ENCODE measurements at regions not wholly inside any gene's neighbourhood (a gene's known extent, or its start where the extent isn't known, plus 50 kb on each side); places are given as distances from the start of the nearest gene placed in this dataset.

GRCh38 chr2:49831698-49832367 lies 677.5 kb upstream of the FSHR start:
- Mint-ChIP-seq H3K9me3 (peaks cover 0 to 4% of the 10 kb centered on the region in 2 donors), H3K27me3 (no peaks in the 10 kb centered on the region), H3K4me3 (no peak overlapping the region), H3K27ac (no peak overlapping the region), H3K4me1 (no peaks in the 10 kb centered on the region)
- DNase-seq (no peak), ATAC-seq (no peak)

DNA sequence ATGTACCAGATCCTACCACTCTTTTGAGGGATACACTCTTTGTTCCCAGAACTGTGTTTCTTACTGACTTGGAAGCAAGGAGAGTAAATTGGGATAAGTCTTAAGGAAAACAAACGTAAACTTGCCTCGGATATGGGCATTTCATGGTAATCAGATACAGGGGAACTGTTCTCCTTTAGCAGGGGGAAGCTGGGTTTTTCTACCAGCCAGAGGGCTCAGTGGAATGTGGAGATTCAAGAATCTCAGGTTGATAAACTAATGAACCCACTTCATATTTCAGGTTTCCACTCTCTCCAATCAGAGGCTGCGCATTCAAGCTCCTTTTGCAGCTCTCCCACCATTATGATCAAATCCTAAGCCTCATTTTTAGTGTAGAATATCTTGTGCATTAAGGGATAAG lies 676.5 kb upstream of the FSHR start:
- Mint-ChIP-seq H3K4me1 (no peaks in the 10 kb centered on the region), H3K4me3 (no peak overlapping the region), H3K27ac (no peak overlapping the region), H3K9me3 (peaks cover 0 to 14% of the 10 kb centered on the region in 2 donors), H3K27me3 (no peaks in the 10 kb centered on the region)
- no peak for ATAC-seq
- no peak for DNase-seq

DNA sequence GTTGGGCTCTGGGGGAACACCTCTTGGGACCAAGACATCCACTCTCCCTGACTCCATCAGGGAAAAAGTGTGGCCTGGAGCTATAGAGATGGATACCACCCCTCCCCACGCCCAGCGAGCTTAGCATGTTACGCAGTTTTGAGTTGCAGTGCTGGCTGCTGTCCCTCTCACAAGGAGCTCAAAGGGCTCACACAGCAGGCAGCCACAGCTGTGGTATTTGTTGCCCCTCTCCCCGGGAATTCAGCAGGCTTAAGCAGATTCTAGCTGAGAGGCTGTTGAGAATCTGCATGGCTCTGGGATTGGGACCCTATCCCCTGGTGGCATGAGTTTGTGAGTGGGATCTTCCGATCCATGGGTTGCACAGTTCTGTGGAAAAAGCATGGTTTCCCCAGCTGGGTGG lies 673.1 kb upstream of the FSHR start:
- Mint-ChIP-seq H3K4me1 (no peaks in the 10 kb centered on the region), H3K27me3 (no peaks in the 10 kb centered on the region), H3K27ac (no peak overlapping the region), H3K9me3 (peaks cover 20 to 39% of the 10 kb centered on the region in 2 donors), H3K4me3 (no peak overlapping the region)
- DNase-seq: no peak
- no peak for ATAC-seq

DNA sequence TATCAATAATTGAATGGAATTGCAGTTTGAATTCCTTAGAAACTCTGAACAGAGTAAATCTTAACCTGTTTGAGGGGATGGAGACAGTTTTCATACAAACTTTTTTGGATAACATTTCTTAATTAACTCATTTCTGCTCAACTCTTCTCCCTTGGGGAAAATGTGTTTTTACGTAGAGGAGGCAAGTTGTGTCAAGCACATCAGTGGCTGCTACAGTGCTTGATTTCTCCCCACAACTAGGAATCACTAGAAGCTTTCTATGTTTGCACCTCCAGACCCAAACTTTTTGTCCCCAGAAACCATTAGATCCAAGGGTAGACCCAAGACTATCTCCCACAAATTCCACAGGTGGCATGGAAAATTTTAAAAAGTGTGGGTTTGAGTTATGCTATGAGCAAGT lies 658.9 kb upstream of the FSHR start:
- no peak for ATAC-seq
- no peaks in the 10 kb centered on the region for H3K9me3 Mint-ChIP-seq
- H3K4me1 Mint-ChIP-seq: no peaks in the 10 kb centered on the region
- no peak for DNase-seq
- H3K27me3 Mint-ChIP-seq: no peaks in the 10 kb centered on the region
- no peak overlapping the region for H3K4me3 Mint-ChIP-seq
- H3K27ac Mint-ChIP-seq: no peak overlapping the region

DNA sequence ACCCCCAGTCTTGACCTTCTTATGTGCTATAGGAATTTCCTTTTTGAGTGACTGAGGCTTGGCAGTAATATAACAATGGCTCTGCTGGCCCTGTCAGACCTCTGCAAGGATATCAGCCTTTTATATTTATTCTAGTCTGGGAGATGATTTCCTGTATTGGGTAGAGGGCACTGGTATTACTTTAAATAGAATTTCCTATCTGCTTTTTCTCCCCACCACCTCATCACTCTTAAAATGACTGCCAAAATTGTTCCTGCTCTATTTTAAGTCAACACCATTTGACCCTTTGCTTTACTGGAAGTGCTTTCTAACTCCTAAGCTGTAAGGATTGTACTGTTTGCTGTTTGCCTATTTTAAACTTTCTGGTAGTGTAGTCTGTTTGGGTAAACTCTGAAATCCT lies 658.4 kb upstream of the FSHR start:
- Mint-ChIP-seq H3K9me3 (no peaks in the 10 kb centered on the region), H3K4me3 (no peak overlapping the region), H3K4me1 (no peaks in the 10 kb centered on the region), H3K27ac (no peak overlapping the region), H3K27me3 (no peaks in the 10 kb centered on the region)
- ATAC-seq (no peak), DNase-seq (no peak)

DNA sequence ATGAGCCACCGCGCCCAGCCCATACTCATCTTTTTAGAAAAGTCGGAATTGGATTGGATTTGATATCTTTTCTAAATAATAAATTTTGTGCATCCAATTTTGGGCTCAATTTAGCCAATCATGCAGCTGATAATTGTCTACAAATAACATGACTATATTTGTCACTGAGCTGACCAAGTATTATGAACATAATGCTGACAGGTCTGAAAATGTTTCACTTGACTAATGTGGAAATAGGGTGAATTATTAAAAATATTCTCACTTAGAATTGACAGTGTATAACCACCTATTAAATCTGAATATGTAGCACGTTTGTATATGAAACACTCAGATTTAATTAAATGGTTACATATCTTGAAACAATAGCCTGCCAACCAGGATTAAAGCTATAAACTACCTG lies 657.2 kb upstream of the FSHR start:
- no peak overlapping the region for H3K27ac Mint-ChIP-seq
- H3K9me3 Mint-ChIP-seq: no peaks in the 10 kb centered on the region
- H3K27me3 Mint-ChIP-seq: no peaks in the 10 kb centered on the region
- no peak overlapping the region for H3K4me3 Mint-ChIP-seq
- H3K4me1 Mint-ChIP-seq: no peaks in the 10 kb centered on the region
- DNase-seq (no peak), ATAC-seq (no peak)

GRCh38 chr2:49807689-49808088 lies 653.4 kb upstream of the FSHR start:
- no peak for ATAC-seq
- no peak for DNase-seq
- no peak overlapping the region for H3K4me3 Mint-ChIP-seq
- no peaks in the 10 kb centered on the region for H3K4me1 Mint-ChIP-seq
- no peaks in the 10 kb centered on the region for H3K27me3 Mint-ChIP-seq
- H3K9me3 Mint-ChIP-seq: peaks cover 0 to 6% of the 10 kb centered on the region in 2 donors
- H3K27ac Mint-ChIP-seq: no peak overlapping the region

- Mint-ChIP-seq H3K4me1 (no peaks in the 10 kb centered on the region), H3K27me3 (no peaks in the 10 kb centered on the region), H3K9me3 (peaks cover 6 to 9% of the 10 kb centered on the region in 2 donors), H3K27ac (no peak overlapping the region), H3K4me3 (no peak overlapping the region)
- no peak for ATAC-seq
- no peak for DNase-seq
Observed at GRCh38 chr2:49804111-49804510, 649.8 kb upstream of the FSHR start.

- no peak for DNase-seq
- Mint-ChIP-seq H3K9me3 (peaks cover 14 to 18% of the 10 kb centered on the region in 2 donors), H3K27ac (no peak overlapping the region), H3K4me3 (no peak overlapping the region), H3K27me3 (no peaks in the 10 kb centered on the region), H3K4me1 (no peaks in the 10 kb centered on the region)
- ATAC-seq: no peak
Observed at GRCh38 chr2:49801898-49802450, 647.7 kb upstream of the FSHR start.

DNA sequence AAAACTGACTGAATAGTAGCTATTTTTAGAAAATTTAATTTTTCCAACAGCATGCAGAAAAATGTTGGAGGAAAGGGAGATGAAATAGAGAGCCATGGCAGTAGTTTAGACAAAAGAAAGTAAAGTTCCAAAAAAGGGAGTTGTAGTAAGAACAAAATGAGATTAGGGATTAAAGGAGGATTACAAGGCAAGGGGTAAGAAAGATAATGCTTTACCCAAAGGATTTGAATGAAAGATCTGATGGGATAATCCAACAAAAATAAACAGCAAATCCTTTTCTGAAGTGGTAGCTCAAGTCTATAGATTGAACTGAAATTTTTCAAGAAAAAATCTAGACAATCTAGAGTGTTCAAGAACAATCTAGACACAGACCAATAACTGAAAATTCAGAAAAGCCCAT lies 644.3 kb upstream of the FSHR start:
- no peaks in the 10 kb centered on the region for H3K27me3 Mint-ChIP-seq

GRCh38 chr2:49796266-49796665 lies 642.0 kb upstream of the FSHR start:
- Mint-ChIP-seq H3K27ac (no peak overlapping the region), H3K27me3 (no peaks in the 10 kb centered on the region)
- no peak for ATAC-seq

More for the DNA sequence above, 644.3 kb upstream of the FSHR start:
- DNase-seq (no peak), ATAC-seq (no peak)
- Mint-ChIP-seq H3K27ac (no peak overlapping the region), H3K4me1 (no peaks in the 10 kb centered on the region), H3K9me3 (peaks cover 20 to 27% of the 10 kb centered on the region in 2 donors), H3K4me3 (no peak overlapping the region)

DNA sequence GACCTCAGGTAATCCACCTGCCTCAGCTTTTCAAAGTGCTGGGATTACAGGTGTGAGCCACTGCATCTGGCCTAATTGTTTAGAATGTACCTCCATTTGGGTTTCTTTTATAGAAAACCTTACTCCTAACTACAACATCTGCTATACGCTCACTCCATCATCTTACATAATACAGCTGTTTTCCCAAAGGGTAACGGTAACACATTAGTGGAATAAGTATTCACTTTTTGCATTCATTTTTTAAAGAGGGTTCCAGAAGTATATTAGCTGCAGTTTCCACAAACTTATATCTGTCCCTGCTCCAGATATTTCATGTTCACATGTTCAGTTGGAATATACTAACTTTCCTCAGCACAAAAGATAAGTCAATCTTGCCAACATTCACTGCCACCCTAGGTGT lies 640.1 kb upstream of the FSHR start:
- ATAC-seq (no peak), DNase-seq (no peak)
- peaks cover 18 to 20% of the 10 kb centered on the region in 2 donors for H3K9me3 Mint-ChIP-seq
- no peak overlapping the region for H3K27ac Mint-ChIP-seq
- no peaks in the 10 kb centered on the region for H3K27me3 Mint-ChIP-seq
- H3K4me3 Mint-ChIP-seq: no peak overlapping the region
- H3K4me1 Mint-ChIP-seq: no peaks in the 10 kb centered on the region

More at GRCh38 chr2:49796266-49796665, 642.0 kb upstream of the FSHR start:
- H3K4me3 Mint-ChIP-seq: no peak overlapping the region
- peaks cover 20 to 22% of the 10 kb centered on the region in 2 donors for H3K9me3 Mint-ChIP-seq
- no peaks in the 10 kb centered on the region for H3K4me1 Mint-ChIP-seq
- no peak for DNase-seq

DNA sequence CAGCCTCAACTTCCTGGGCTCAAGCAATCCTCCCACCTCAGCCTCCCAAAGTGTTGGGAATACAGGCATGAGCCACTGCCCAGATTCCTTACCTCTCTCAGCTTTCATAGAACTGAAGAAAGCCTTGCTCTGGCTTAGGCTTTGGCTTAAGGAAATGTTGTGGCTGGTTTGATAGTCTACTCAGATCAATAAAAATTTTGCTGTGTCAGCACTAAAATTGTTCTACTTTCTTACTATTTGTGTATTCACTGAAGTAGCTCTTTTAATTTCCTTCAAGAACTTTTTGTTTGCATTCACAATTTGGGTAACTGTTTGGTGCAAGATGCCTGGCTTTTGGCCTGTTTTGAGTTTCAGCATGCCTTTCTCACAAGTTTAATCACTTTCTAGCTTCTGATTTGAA lies 634.0 kb upstream of the FSHR start:
- ATAC-seq (no peak), DNase-seq (no peak)
- no peaks in the 10 kb centered on the region for H3K9me3 Mint-ChIP-seq
- H3K4me1 Mint-ChIP-seq: no peaks in the 10 kb centered on the region
- no peaks in the 10 kb centered on the region for H3K27me3 Mint-ChIP-seq
- H3K4me3 Mint-ChIP-seq: no peak overlapping the region
- H3K27ac Mint-ChIP-seq: no peak overlapping the region

GRCh38 chr2:49780949-49781348 lies 626.6 kb upstream of the FSHR start:
- no peak for ATAC-seq
- Mint-ChIP-seq H3K27me3 (no peaks in the 10 kb centered on the region), H3K27ac (no peak overlapping the region), H3K9me3 (peaks cover 0 to 14% of the 10 kb centered on the region in 2 donors), H3K4me1 (no peaks in the 10 kb centered on the region), H3K4me3 (no peak overlapping the region)
- DNase-seq: no peak

- ATAC-seq: no peak
Observed at GRCh38 chr2:49772299-49772970, 618.1 kb upstream of the FSHR start.

GRCh38 chr2:49770919-49771318 lies 616.6 kb upstream of the FSHR start:
- peaks cover 0 to 4% of the 10 kb centered on the region in 2 donors for H3K9me3 Mint-ChIP-seq
- no peak for DNase-seq
- H3K27me3 Mint-ChIP-seq: no peaks in the 10 kb centered on the region
- H3K27ac Mint-ChIP-seq: no peak overlapping the region
- no peak overlapping the region for H3K4me3 Mint-ChIP-seq
- peak; percentile 63 for ATAC-seq
- H3K4me1 Mint-ChIP-seq: no peaks in the 10 kb centered on the region

More at GRCh38 chr2:49772299-49772970, 618.1 kb upstream of the FSHR start:
- H3K4me1 Mint-ChIP-seq: no peaks in the 10 kb centered on the region
- DNase-seq: no peak
- no peak overlapping the region for H3K4me3 Mint-ChIP-seq
- no peak overlapping the region for H3K27ac Mint-ChIP-seq
- no peaks in the 10 kb centered on the region for H3K27me3 Mint-ChIP-seq
- peaks cover 0 to 2% of the 10 kb centered on the region in 2 donors for H3K9me3 Mint-ChIP-seq

All from stimulated activated naive CD8-positive, alpha-beta T cell treated with anti-CD3 and anti-CD28 coated beads, Interleukin-15, amount 100 ng/mL, for 72 hours (primary cell).